ENCODE measurements at regions not wholly inside any gene's neighbourhood (a gene's known extent, or its start where the extent isn't known, plus 50 kb on each side); places are given as distances from the start of the nearest gene placed in this dataset.

DNA sequence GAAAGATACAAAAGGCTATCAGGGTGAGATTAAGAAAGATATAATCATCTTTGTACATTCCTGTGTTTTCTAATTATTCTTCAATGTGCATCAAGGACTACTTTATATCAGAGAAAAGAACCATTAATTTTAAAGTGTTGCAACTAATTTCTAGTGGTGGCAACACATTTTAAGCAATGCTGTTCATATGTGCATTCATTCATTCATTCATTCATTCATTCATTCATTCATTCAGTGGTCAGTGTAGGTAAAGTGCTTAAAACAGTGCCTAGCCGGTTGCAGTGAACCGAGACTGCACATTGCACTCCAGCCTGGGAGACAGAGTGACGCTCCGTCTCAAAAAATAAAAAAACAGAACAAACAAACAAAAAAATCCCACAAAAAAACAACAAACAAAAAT lies 155.7 kb upstream of the ZNF536 start:
- no peak for TF ChIP-seq CTCF (IDR thresholded peaks at IDR 0.05 in 8 of 11, conservative IDR thresholded peaks at IDR 0.05 in 3 of 11)
- no peak for TF ChIP-seq POLR2A (IDR thresholded peaks at IDR 0.05)
